Spleen (tissue), 7 donors: ENCODE measurements at regions not wholly inside any gene's neighbourhood (a gene's known extent, or its start where the extent isn't known, plus 50 kb on each side); places are given as distances from the start of the nearest gene placed in this dataset.

Source experiments
- POLR2A ChIP-seq, 3 donors: fragments of 450-650 bp; IDR thresholded peaks; one replicate each; pipeline ENCODE4 v1.5.1; 2017; ENCODE audit warnings: antibody characterized with exemption in 3 of 3, mild to moderate bottlenecking in 1 of 3
- POLR2AphosphoS5 ChIP-seq, 3 donors: sonication (generic); formaldehyde crosslinking; IDR thresholded peaks; one replicate each; pipeline ENCODE4 v1.5.1; 2017; ENCODE audit warnings: antibody characterized with exemption in 3 of 3
- TF ChIP-seq, protein P1 (sequence below), 11 experiments: fragments of 200-600 bp in 7 of 11; fragments of 450-650 bp in 4 of 11; sonication (generic) in 4 of 11; IDR thresholded peaks in 8 of 11; conservative IDR thresholded peaks in 3 of 11; 1 replicate in 7 of 11; 2 replicates in 4 of 11; pipeline versions ENCODE4 v1.4.0 to v1.8.0; 2016 to 2021; ENCODE audit warnings: antibody characterized with exemption in 11 of 11, inconsistent platforms in 4 of 11, mild to moderate bottlenecking in 1 of 11
- donor health status: DM: no; HTN: no; CAD: no; lungs with moderate emphysema.
- donor health status: DM: no; HTN: no; CAD: no.
- donor health status: DM: no; HTN: no; CAD: no.

DNA sequence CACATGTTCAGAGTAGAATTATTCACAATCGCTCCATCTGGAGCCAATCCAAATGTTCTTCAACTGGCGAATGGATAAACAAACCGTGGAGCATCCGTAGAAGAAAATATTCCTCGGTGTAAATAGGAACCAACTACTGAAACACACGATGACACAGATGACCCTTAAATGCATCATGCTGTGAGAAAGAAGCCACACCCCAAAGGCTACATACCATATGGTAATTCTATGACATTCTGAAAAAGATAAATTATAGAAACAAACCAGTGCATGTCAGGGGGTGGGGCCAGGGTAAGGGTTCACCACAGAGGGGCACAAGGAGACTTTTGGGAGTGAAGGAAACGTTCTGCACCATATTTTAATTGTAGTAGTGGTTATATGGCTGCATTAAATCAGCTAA, 312.2 kb upstream of the SMIM21 start:
- TF ChIP-seq, protein P1, sequence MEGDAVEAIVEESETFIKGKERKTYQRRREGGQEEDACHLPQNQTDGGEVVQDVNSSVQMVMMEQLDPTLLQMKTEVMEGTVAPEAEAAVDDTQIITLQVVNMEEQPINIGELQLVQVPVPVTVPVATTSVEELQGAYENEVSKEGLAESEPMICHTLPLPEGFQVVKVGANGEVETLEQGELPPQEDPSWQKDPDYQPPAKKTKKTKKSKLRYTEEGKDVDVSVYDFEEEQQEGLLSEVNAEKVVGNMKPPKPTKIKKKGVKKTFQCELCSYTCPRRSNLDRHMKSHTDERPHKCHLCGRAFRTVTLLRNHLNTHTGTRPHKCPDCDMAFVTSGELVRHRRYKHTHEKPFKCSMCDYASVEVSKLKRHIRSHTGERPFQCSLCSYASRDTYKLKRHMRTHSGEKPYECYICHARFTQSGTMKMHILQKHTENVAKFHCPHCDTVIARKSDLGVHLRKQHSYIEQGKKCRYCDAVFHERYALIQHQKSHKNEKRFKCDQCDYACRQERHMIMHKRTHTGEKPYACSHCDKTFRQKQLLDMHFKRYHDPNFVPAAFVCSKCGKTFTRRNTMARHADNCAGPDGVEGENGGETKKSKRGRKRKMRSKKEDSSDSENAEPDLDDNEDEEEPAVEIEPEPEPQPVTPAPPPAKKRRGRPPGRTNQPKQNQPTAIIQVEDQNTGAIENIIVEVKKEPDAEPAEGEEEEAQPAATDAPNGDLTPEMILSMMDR (IDR thresholded peaks at IDR 0.05 in 8 of 11, conservative IDR thresholded peaks at IDR 0.05 in 3 of 11), result no peak
- TF ChIP-seq POLR2AphosphoS5 (IDR thresholded peaks at IDR 0.05) (no peak), POLR2A (IDR thresholded peaks at IDR 0.05) (no peak)
